Right lobe of liver (tissue), 6 donors: ENCODE measurements at regions not wholly inside any gene's neighbourhood (a gene's known extent, or its start where the extent isn't known, plus 50 kb on each side); places are given as distances from the start of the nearest gene placed in this dataset.
"Not testable (repeated sequence)": the region's sequence is repeated elsewhere in the genome, so short reads cannot be mapped to it uniquely, and the experiment has no call there.

ENCODE experiments used
- ATAC-seq, 4 donors: fragments of 200-7000 bp; cut with Tn5 transposase; one replicate each; pipeline ENCODE4 v1.9.1; 2020; ENCODE audit warnings: mild to moderate bottlenecking in 4 of 4, moderate library complexity in 4 of 4
- DNase-seq, 3 donors: peaks; one replicate each; pipeline ENCODE4 v3.0.0-alpha.2; 2020
- H3K27ac ChIP-seq, 3 donors: fragments of 200-600 bp; one replicate each; pipeline ENCODE4 v1.8.0; 2022
- H3K27me3 ChIP-seq, 2 donors: fragments of 200-600 bp; one replicate each; pipeline ENCODE4 v1.8.0; 2022
- H3K36me3 ChIP-seq, 4 donors: fragments of 200-600 bp; sonication (generic) in 1 of 4; one replicate each; pipeline versions ENCODE4 v1.5.1 to v1.8.0; 2017 to 2022; ENCODE audit warnings: control low read depth in 1 of 4
- H3K4me1 ChIP-seq, 4 donors: fragments of 200-600 bp; sonication (generic) in 1 of 4; one replicate each; pipeline versions ENCODE4 v1.5.1 to v1.8.0; 2017 to 2022; ENCODE audit warnings: control low read depth in 1 of 4
- H3K4me3 ChIP-seq, 3 donors: fragments of 200-600 bp; one replicate each; pipeline ENCODE4 v1.8.0; 2022
- H3K9me3 ChIP-seq, 4 donors: fragments of 200-600 bp; sonication (generic) in 1 of 4; one replicate each; pipeline versions ENCODE4 v1.5.1 to v1.8.0; 2017 to 2022; ENCODE audit warnings: control low read depth in 1 of 4
- POLR2A ChIP-seq: fragments of 450-650 bp; IDR thresholded peaks from one replicate; pipeline ENCODE4 v1.6.1; 2017; ENCODE audit warnings: antibody characterized with exemption, mild to moderate bottlenecking
- WGBS: methylation state at CpG from one replicate; pipeline ENCODE4 v1.1.6; 2018; ENCODE audit warnings: low coverage, low lambda C conversion rate; ENCODE audit not compliant: insufficient coverage; ENCODE audit errors: missing lambda C conversion rate; 5-methylcytosine and 5-hydroxymethylcytosine counted together
- intact Hi-C, 2 donors: fragments of 100-400 bp; cut with DNase I; formaldehyde crosslinking; loops; one replicate each; pipeline versions ENCODE4 v1.11.2 to v1.14.1; 2022
- TF ChIP-seq, protein P1 (sequence below), 4 donors: fragments of 200-600 bp in 3 of 4; fragments of 450-650 bp in 1 of 4; IDR thresholded peaks; one replicate each; pipeline versions ENCODE4 v1.5.1 to v1.8.0; 2016 to 2022; ENCODE audit warnings: antibody characterized with exemption in 4 of 4, mild to moderate bottlenecking in 2 of 4
- donor health status: DM: no; HTN: yes; CAD: no.
- donor health status: DM: no; HTN: no; CAD: no.
- donor health status: DM: no; HTN: no; CAD: no.
- donor health status: DM: no; HTN: yes; CAD: no.
- donor health status: DM: no; HTN: yes; CAD: no.

DNA sequence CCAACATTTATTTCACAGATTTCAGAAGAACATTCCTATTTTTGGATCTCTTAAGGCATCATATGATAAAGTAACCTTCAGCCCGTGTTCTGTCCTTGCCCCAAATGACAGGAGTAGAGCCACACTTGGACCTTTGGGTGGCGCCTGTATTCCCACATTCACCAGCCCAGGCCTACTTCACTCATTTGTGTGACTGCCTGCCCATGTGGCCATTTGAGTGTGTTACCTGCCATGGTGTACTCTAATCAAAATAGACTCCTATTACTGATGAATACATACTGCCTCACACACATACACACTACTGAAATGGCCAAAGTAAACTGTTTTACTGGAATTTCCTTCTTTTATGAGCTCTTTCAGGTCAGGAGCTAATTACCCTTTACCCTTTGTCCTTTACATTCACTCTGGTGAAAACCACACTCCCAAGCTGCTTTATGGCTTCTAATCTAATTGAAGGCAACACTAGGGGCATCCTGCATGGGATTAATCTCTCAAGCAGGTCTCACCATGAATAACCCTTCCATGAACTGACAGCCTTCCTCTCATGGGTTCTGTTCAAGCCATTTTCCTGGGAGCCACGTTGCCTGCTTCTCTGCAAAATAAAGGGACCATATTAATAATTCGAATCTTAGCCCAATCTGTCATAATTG is 271.0 kb upstream of the GALNT5 start:
- no peak for ATAC-seq
- WGBS: 39% methylated on average over 4 of the region's 4 CpGs
- H3K27ac ChIP-seq: no peak overlapping the region
- intact Hi-C loops: no loop called here
- no peak for DNase-seq
- H3K27me3 ChIP-seq: no peaks in the 10 kb centered on the region
- no peak overlapping the region for H3K4me3 ChIP-seq
- TF ChIP-seq, protein P1, sequence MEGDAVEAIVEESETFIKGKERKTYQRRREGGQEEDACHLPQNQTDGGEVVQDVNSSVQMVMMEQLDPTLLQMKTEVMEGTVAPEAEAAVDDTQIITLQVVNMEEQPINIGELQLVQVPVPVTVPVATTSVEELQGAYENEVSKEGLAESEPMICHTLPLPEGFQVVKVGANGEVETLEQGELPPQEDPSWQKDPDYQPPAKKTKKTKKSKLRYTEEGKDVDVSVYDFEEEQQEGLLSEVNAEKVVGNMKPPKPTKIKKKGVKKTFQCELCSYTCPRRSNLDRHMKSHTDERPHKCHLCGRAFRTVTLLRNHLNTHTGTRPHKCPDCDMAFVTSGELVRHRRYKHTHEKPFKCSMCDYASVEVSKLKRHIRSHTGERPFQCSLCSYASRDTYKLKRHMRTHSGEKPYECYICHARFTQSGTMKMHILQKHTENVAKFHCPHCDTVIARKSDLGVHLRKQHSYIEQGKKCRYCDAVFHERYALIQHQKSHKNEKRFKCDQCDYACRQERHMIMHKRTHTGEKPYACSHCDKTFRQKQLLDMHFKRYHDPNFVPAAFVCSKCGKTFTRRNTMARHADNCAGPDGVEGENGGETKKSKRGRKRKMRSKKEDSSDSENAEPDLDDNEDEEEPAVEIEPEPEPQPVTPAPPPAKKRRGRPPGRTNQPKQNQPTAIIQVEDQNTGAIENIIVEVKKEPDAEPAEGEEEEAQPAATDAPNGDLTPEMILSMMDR (IDR thresholded peaks at IDR 0.05): no peak
- TF ChIP-seq POLR2A: no peak
- H3K4me1 ChIP-seq: no peaks in the 10 kb centered on the region
- no peaks in the 10 kb centered on the region for H3K9me3 ChIP-seq
- H3K36me3 ChIP-seq: no peaks in the 10 kb centered on the region

DNA sequence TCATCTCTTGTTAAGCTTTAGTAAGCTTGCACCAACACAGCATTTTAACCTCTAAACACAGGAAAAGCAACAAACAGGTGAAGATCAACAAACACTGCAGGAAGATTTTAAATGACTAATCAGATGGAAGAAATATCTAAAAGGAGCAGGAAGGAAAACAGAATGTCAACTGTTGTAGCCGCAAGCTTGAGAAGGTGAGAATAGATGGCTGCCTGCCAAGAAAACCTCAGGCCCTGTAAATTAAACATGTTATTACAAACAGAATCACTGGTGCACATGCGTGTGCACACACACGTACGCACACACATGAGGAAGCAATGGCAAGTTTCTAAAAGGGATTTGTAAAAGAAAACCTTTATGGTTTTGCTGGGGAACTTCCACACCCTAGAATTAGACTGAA is 257.8 kb upstream of the GALNT5 start:
- no peaks in the 10 kb centered on the region for H3K9me3 ChIP-seq
- intact Hi-C loops: no loop called here
- H3K27me3 ChIP-seq: no peaks in the 10 kb centered on the region
- 65% methylated on average over 4 of the region's 4 CpGs for WGBS
- DNase-seq (no peak), ATAC-seq (no peak)
- no peak overlapping the region for H3K27ac ChIP-seq
- H3K4me1 ChIP-seq: no peaks in the 10 kb centered on the region
- no peak overlapping the region for H3K4me3 ChIP-seq
- TF ChIP-seq POLR2A: no peak
- TF ChIP-seq, protein P1 (IDR thresholded peaks at IDR 0.05): no peak
- H3K36me3 ChIP-seq: no peaks in the 10 kb centered on the region

DNA sequence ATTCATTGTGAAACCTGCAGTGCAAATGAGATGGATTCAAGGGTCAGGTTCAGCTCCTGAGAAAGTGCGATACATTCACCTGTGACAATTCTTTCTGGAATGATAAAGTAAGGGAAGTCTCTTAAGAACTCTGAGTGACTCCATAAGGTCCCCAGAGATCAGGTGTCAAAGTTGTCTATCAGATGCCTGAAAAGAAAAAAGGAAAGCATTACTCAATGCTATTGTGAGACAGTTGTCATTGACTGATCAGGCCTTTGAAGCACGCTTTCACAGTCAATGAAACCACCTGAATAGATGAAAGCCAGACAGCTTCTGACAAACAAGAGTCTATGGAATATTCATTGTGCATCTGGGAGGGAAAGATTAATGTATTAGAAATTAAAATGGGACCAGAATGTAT is 252.7 kb upstream of the GALNT5 start:
- H3K27me3 ChIP-seq: no peaks in the 10 kb centered on the region
- no peaks in the 10 kb centered on the region for H3K9me3 ChIP-seq
- H3K27ac ChIP-seq: no peak overlapping the region
- H3K36me3 ChIP-seq: no peaks in the 10 kb centered on the region
- DNase-seq (no peak), ATAC-seq (no peak)
- WGBS: 75% methylated on average over 2 of the region's 2 CpGs
- H3K4me3 ChIP-seq: no peak overlapping the region
- H3K4me1 ChIP-seq: no peaks in the 10 kb centered on the region
- TF ChIP-seq, protein P1 (IDR thresholded peaks at IDR 0.05): no peak
- intact Hi-C loops: no loop called here

DNA sequence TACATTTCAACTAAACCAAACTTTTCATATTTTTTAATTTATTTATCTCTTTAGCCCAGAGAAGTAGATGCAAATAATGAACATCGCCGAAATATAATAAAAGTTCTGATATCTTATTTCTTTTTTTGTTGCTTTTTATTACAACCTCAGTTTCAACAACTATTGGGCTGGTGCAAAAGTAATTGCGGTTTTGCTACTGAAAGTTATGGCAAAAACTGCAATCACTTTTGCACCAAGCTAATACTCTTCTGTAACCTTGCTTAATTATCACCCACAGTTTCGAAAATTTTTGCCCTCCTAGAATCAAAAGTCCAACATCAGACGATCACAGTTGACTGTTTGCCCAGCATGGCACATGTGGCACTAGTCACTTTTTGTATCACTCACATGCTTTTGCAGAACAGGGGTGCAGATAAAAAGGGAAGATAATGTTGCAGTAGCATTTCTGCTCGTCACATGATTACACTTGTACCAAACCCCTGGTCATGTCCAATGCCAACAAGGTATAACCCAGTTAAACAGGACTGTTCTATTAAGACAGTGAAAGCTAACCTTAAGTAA is 242.4 kb upstream of the GALNT5 start:
- Histone ChIP-seq H3K9me3 (no peaks in the 10 kb centered on the region), H3K4me1 (no peaks in the 10 kb centered on the region), H3K4me3 (no peak overlapping the region), H3K27me3 (no peaks in the 10 kb centered on the region), H3K27ac (no peak overlapping the region), H3K36me3 (no peaks in the 10 kb centered on the region)
- intact Hi-C loops: no loop called here
- no peak for DNase-seq
- no peak for ATAC-seq
- TF ChIP-seq, protein P1 (IDR thresholded peaks at IDR 0.05): no peak
- TF ChIP-seq POLR2A: no peak
- WGBS: 49% methylated on average over 6 of the region's 6 CpGs

DNA sequence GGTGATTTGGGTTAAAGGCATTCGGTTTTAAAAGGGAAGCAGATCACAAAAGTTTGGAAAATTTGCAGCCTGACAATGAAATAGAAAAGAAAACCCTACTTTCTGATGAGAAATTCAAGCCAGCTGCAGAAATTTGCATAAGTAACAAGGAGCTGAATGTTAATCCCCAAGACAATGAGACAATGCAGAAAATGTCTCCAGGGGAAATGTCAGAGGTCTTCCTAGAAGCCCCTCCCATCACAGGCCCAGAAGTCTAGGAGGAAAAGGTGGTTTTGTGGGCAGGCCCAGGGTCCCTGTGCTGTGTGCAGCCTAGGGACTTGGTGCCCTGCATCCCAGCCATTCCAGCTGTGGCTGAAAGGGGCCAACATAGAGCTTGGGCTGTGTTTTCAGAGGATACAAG is 234.2 kb upstream of the GALNT5 start:
- DNase-seq, H3K9me3 ChIP-seq, H3K4me1 ChIP-seq, ATAC-seq, H3K27me3 ChIP-seq, H3K27ac ChIP-seq, H3K36me3 ChIP-seq, intact Hi-C loops, H3K4me3 ChIP-seq: not testable (repeated sequence)
- WGBS: 25% methylated on average over 1 of the region's 1 CpG
